Ishikawa (cell line): ENCODE measurements at regions not wholly inside any gene's neighbourhood (a gene's known extent, or its start where the extent isn't known, plus 50 kb on each side); places are given as distances from the start of the nearest gene placed in this dataset.

ENCODE experiments used
- CREB1 ChIP-seq: IDR thresholded peaks from 2 replicates; pipeline ENCODE4 v1.6.1; 2012; ENCODE audit warnings: low read depth
- EGR1 ChIP-seq: IDR thresholded peaks from 2 replicates; pipeline ENCODE4 v1.6.1; 2012
- EP300 ChIP-seq: IDR thresholded peaks from 2 replicates; pipeline ENCODE4 v1.6.1; 2012; ENCODE audit warnings: borderline replicate concordance
- FOXM1 ChIP-seq: IDR thresholded peaks from 2 replicates; pipeline ENCODE4 v1.6.1; 2012; ENCODE audit warnings: low read depth, borderline replicate concordance
- NFIC ChIP-seq: IDR thresholded peaks from 2 replicates; pipeline ENCODE4 v1.6.1; 2012
- RAD21 ChIP-seq: IDR thresholded peaks from 2 replicates; pipeline ENCODE4 v1.6.1; 2012; ENCODE audit warnings: low read depth
- TAF1 ChIP-seq: IDR thresholded peaks from 2 replicates; pipeline ENCODE4 v1.6.1; 2012; ENCODE audit warnings: low read depth, mild to moderate bottlenecking
- TCF12 ChIP-seq: IDR thresholded peaks from 2 replicates; pipeline ENCODE4 v1.6.1; 2012; ENCODE audit warnings: low read depth
- TEAD4 ChIP-seq: IDR thresholded peaks from 2 replicates; pipeline ENCODE4 v1.6.1; 2012
- YY1 ChIP-seq: IDR thresholded peaks from 2 replicates; pipeline ENCODE4 v1.6.1; 2012; ENCODE audit warnings: low read depth
- ZBTB7A ChIP-seq: IDR thresholded peaks from 2 replicates; pipeline ENCODE4 v1.6.1; 2012; ENCODE audit warnings: low read depth
- TF ChIP-seq, protein P1 (sequence below): IDR thresholded peaks from 2 replicates; pipeline ENCODE4 v1.6.1; 2012; ENCODE audit warnings: low read depth, mild to moderate bottlenecking
- TF ChIP-seq, protein P2 (sequence below): IDR thresholded peaks from 2 replicates; pipeline ENCODE4 v1.6.1; 2012
- TF ChIP-seq, protein P3 (sequence below): IDR thresholded peaks from 2 replicates; pipeline ENCODE4 v1.6.1; 2012

DNA sequence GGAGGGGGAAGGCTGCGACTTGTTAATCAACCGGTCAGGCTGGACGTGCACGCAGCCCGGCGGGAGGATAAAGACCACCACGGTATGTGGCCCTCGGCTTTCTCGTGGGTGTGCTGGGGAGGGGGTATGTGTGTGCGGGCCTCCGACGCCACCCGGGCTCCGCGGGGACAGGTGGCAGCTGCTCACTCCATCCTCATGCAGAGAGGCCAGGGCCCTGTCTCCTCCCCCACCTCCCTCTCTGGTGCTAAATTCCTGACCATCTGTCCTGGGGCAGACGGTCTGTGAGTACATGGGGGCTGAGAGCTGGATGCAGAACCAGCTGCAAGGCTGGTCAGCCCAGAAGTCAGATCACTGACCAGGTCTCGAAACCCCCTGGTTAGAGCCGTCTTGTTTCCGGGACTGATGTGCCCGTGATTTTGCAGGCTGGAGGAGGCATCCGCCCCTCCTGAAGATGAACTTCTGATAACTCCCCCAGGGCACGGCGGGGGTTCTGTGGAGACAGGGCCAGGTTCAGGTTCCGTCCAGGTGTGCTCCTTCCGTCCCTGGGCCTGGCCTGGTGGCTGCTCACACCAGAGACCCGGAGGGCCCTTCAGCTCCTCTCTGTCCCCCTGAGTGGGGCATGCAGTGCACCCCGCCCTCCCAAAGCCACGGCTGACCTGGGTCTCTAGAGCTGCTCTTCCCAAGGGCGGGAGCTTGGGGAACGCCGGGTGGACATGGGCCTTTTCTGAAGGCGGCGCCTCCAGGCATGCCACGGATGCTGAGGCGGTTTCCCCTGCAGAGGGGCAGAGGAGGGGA, 1119.7 kb downstream of the BRD1 start:
- no peak for TF ChIP-seq TAF1
- no peak for TF ChIP-seq NFIC
- TF ChIP-seq EGR1, result no peak
- TF ChIP-seq, protein P1, sequence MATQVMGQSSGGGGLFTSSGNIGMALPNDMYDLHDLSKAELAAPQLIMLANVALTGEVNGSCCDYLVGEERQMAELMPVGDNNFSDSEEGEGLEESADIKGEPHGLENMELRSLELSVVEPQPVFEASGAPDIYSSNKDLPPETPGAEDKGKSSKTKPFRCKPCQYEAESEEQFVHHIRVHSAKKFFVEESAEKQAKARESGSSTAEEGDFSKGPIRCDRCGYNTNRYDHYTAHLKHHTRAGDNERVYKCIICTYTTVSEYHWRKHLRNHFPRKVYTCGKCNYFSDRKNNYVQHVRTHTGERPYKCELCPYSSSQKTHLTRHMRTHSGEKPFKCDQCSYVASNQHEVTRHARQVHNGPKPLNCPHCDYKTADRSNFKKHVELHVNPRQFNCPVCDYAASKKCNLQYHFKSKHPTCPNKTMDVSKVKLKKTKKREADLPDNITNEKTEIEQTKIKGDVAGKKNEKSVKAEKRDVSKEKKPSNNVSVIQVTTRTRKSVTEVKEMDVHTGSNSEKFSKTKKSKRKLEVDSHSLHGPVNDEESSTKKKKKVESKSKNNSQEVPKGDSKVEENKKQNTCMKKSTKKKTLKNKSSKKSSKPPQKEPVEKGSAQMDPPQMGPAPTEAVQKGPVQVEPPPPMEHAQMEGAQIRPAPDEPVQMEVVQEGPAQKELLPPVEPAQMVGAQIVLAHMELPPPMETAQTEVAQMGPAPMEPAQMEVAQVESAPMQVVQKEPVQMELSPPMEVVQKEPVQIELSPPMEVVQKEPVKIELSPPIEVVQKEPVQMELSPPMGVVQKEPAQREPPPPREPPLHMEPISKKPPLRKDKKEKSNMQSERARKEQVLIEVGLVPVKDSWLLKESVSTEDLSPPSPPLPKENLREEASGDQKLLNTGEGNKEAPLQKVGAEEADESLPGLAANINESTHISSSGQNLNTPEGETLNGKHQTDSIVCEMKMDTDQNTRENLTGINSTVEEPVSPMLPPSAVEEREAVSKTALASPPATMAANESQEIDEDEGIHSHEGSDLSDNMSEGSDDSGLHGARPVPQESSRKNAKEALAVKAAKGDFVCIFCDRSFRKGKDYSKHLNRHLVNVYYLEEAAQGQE, result no peak
- TF ChIP-seq YY1, result no peak
- no peak for TF ChIP-seq RAD21
- TF ChIP-seq FOXM1, result no peak
- TF ChIP-seq, protein P2, sequence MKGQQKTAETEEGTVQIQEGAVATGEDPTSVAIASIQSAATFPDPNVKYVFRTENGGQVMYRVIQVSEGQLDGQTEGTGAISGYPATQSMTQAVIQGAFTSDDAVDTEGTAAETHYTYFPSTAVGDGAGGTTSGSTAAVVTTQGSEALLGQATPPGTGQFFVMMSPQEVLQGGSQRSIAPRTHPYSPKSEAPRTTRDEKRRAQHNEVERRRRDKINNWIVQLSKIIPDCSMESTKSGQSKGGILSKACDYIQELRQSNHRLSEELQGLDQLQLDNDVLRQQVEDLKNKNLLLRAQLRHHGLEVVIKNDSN, result no peak
- TF ChIP-seq EP300, result no peak
- TF ChIP-seq, protein P3, sequence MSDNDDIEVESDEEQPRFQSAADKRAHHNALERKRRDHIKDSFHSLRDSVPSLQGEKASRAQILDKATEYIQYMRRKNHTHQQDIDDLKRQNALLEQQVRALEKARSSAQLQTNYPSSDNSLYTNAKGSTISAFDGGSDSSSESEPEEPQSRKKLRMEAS, result no peak
- TF ChIP-seq CREB1, result no peak
- no peak for TF ChIP-seq TCF12
- TF ChIP-seq ZBTB7A, result no peak

DNA sequence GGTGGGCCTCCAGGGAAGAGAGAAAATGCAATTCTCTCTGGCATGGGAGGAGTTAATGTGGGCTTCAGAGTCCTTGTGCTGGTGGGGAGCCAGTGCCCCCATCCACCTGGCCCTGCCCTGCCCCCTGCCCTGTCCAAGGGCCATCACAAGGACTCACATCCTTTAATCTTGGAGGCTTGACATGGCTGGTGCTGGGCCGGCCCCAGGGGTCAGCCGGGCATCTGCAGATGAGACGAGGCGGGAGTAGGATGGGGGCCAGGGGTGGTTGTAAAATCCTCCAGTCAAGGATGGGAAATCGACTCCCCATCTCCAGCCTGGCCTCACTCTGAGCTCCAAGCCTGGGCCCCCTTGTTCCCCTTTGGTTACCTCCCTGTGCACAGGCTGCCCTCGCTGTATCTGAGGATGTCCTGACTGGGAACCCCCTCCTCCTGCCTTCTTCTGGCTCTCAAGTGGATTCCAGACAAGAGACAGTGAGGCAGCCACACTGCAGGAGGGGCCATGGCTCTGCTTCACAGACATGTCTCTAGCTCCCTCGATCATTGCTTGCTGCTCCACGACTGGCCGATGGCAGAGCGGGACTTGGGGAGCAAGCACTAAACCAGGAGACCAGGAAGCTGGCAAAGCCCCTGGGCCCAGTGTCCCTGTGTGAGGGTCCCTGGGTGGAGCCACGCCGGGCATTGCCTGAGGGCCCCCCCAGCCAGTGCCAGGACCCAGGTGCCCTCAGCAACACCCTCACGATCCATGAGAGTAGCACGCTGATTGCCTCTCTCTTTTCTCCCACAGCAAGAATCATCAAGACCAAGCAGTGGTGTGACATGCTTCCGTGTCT, 1120.5 kb downstream of the BRD1 start:
- TF ChIP-seq EGR1 (no peak), TCF12 (no peak), EP300 (no peak)
- TF ChIP-seq, protein P3, result no peak

DNA sequence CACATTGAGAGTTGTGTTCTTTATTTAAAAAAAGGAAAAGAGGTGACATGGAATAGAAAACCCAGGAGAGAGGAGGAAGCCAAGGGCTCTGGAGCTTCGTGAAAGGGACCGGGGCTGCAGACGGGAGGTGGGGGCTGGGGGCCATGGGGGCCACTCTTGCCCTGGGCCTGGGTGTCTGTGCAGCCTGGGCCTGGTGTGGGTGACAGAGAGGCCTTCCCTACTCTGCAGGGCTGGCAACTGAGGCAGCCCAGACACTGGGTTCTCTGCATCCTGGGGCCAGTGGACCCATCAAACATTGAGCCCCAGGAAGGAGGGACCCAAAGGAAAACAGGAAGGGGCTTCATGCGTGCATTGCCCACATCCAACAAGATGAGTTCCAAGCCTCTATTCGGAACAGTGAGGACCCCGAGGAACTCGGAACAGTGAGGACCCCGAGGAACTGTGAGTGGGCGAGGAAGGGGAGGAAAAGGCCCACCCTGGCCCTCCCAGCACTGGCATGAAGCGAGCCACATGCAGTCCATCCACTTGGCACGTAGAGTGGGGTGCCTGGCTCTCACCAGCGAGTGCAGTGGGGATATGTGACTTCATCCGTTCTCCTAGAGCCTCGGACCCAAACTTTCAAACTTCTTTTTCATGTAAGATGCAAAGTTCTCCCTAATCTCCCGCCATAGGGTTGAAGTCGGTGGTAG, 1121.6 kb downstream of the BRD1 start:
- TF ChIP-seq TEAD4 (no peak), TAF1 (no peak), RAD21 (no peak), EP300 (no peak), YY1 (no peak), NFIC (no peak), CREB1 (no peak), ZBTB7A (no peak)
- TF ChIP-seq, protein P3, result no peak

DNA sequence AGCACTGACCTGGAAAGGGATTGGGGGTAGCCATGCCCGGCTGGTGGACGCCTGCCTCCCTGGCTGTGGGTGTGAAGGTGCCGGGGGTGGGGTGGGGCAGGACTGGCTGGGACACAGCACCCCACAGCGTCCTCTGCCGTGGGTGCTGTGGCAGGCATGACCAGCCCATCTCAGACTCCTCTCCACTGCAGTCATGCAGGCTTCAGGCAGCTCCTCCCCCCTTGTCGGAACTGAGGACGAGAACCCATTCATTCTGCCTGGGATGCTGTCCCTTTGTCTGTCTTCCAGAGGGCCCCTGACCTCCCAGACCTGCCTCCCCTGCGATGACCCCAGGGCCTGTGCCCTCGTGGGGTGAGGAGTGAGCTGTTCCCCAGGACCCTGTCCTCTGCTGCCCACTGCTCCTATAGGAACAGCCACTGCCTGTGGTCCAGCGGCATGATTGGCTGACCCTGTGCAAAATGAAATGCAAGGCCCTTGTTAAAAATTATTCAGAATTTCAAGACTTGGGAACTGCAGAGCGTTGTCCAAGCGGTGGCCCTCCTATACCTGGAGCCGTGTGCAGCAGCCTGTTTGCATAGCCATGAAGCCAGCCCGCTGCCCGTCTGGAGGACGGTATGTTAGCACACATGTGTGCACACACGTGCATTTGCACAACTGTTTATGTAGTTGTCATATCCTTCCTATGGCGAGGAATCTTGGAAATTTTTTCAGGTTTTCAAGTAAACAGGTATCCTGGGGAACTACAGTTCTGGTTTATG, 1122.3 kb downstream of the BRD1 start:
- TF ChIP-seq EGR1 (no peak), YY1 (no peak), CREB1 (no peak), TAF1 (no peak), FOXM1 (no peak), RAD21 (no peak), NFIC (no peak)
- TF ChIP-seq, protein P1, result no peak
- TF ChIP-seq, protein P2, result no peak

DNA sequence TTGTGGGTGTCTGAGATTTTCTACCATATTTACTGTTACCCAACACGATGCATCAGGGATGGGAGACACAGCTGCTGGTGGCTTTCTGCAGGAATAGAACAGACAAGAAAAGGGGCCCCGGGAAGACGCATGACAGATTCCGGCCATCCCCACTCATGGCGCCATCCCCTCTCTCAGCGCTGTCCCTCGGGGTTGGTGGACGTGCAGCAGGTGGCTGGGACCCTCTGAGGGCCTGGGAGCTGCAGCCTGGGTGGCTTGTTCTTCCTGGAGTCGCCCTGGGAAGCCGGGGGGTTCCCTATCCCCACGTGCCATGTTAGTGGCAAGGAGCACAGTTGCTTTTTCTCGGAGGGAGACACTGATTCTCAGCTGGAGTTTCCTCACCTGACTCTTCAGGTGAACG, 1123.3 kb downstream of the BRD1 start:
- no peak for TF ChIP-seq EGR1
- no peak for TF ChIP-seq YY1
- TF ChIP-seq TCF12, result no peak
- no peak for TF ChIP-seq NFIC
- TF ChIP-seq, protein P2, result no peak
- no peak for TF ChIP-seq EP300
- no peak for TF ChIP-seq FOXM1
- no peak for TF ChIP-seq CREB1
- TF ChIP-seq, protein P3, result no peak
- TF ChIP-seq, protein P1, result no peak
- TF ChIP-seq TEAD4, result no peak
- TF ChIP-seq ZBTB7A, result no peak
